A673 (cell line): ENCODE measurements at regions not wholly inside any gene's neighbourhood (a gene's known extent, or its start where the extent isn't known, plus 50 kb on each side); places are given as distances from the start of the nearest gene placed in this dataset.

Experiments
- EZH2 ChIP-seq: fragments of 200-600 bp; sonication (generic); IDR thresholded peaks from 2 replicates; pipeline ENCODE4 v1.6.1; 2017; ENCODE audit warnings: borderline replicate concordance, low read depth, mild to moderate bottlenecking, mixed read lengths, antibody characterized with exemption, low read length; ENCODE audit not compliant: poor library complexity, severe bottlenecking
- TF ChIP-seq, protein P1 (sequence below): fragments of 300-800, 200-600 bp; sonication (generic); conservative IDR thresholded peaks from 2 replicates; pipeline ENCODE4 v1.5.1; 2017; ENCODE audit warnings: low read depth, mild to moderate bottlenecking, antibody characterized with exemption, low read length, moderate library complexity, mixed read lengths

DNA sequence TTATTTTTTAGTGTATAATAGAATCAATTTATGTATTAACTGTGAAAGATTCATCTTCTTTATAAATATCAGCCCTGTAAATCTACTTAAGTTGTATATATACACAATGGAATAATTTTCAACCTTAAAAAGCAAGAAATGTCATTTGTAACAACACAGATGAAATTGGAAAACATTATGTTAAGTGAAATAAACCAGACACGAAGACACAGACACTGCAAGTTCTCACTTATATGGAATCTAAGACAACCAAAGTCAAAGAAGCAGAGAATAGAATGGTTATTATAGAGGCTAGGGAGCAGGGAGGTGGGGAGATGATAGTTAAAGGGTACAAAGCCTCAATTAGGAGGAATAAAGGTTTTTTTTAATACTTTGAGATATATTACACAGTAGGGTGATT, 1404.4 kb downstream of the HACE1 start:
- TF ChIP-seq, protein P1, sequence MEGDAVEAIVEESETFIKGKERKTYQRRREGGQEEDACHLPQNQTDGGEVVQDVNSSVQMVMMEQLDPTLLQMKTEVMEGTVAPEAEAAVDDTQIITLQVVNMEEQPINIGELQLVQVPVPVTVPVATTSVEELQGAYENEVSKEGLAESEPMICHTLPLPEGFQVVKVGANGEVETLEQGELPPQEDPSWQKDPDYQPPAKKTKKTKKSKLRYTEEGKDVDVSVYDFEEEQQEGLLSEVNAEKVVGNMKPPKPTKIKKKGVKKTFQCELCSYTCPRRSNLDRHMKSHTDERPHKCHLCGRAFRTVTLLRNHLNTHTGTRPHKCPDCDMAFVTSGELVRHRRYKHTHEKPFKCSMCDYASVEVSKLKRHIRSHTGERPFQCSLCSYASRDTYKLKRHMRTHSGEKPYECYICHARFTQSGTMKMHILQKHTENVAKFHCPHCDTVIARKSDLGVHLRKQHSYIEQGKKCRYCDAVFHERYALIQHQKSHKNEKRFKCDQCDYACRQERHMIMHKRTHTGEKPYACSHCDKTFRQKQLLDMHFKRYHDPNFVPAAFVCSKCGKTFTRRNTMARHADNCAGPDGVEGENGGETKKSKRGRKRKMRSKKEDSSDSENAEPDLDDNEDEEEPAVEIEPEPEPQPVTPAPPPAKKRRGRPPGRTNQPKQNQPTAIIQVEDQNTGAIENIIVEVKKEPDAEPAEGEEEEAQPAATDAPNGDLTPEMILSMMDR, result no peak
- TF ChIP-seq EZH2, result no peak
